WTC11 (cell line): ENCODE measurements at regions not wholly inside any gene's neighbourhood (a gene's known extent, or its start where the extent isn't known, plus 50 kb on each side); places are given as distances from the start of the nearest gene placed in this dataset.

Source experiments
- ATF3 ChIP-seq: sonication (generic); formaldehyde crosslinking; conservative IDR thresholded peaks from 2 replicates; pipeline ENCODE4 v1.8.1; 2022; ENCODE audit warnings: mild to moderate bottlenecking, missing genetic modification reagents
- ESRRA ChIP-seq: sonication (generic); formaldehyde crosslinking; IDR thresholded peaks from 2 replicates; pipeline ENCODE4 v1.8.1; 2022; ENCODE audit warnings: mild to moderate bottlenecking, missing genetic modification reagents, borderline replicate concordance
- HMGXB4 ChIP-seq: sonication (generic); formaldehyde crosslinking; IDR thresholded peaks from 2 replicates; pipeline ENCODE4 v1.8.1; 2023; ENCODE audit warnings: mild to moderate bottlenecking, moderate library complexity, missing genetic modification reagents
- NFATC4 ChIP-seq: fragments of 250-450 bp; sonication (Bioruptor Pico); IDR thresholded peaks from 2 replicates; pipeline ENCODE4 v1.9.0; 2021; ENCODE audit warnings: mild to moderate bottlenecking
- NFYB ChIP-seq: sonication (generic); formaldehyde crosslinking; conservative IDR thresholded peaks from 2 replicates; pipeline ENCODE4 v1.8.0; 2022; ENCODE audit warnings: low read depth, missing genetic modification reagents
- TCF7 ChIP-seq: sonication (generic); formaldehyde crosslinking; IDR thresholded peaks from 2 replicates; pipeline ENCODE4 v1.8.0; 2022; ENCODE audit warnings: mild to moderate bottlenecking, low read depth, missing genetic modification reagents, moderate library complexity
- TP53 ChIP-seq: sonication (generic); formaldehyde crosslinking; IDR thresholded peaks from 2 replicates; pipeline ENCODE4 v1.8.1; 2023; ENCODE audit warnings: mild to moderate bottlenecking, missing genetic modification reagents
- ZNF138 ChIP-seq: sonication (generic); formaldehyde crosslinking; conservative IDR thresholded peaks from 2 replicates; pipeline ENCODE4 v1.8.1; 2022; ENCODE audit warnings: mild to moderate bottlenecking, moderate library complexity, missing genetic modification reagents
- ZNF232 ChIP-seq: sonication (generic); formaldehyde crosslinking; IDR thresholded peaks from 2 replicates; pipeline ENCODE4 v1.8.0; 2022; ENCODE audit warnings: mild to moderate bottlenecking, missing genetic modification reagents
- ZNF281 ChIP-seq: sonication (generic); formaldehyde crosslinking; IDR thresholded peaks from 2 replicates; pipeline ENCODE4 v1.8.0; 2023; ENCODE audit warnings: mild to moderate bottlenecking, missing genetic modification reagents
- TF ChIP-seq, protein P1 (sequence below): sonication (generic); formaldehyde crosslinking; IDR thresholded peaks from 2 replicates; pipeline ENCODE4 v1.8.1; 2023; ENCODE audit warnings: mild to moderate bottlenecking, missing genetic modification reagents, moderate library complexity
- TF ChIP-seq, protein P2 (sequence below): fragments of 200-600 bp; IDR thresholded peaks from 2 replicates; pipeline ENCODE4 v1.8.0; 2022; ENCODE audit warnings: antibody characterized with exemption

GRCh38 chr2:168338803-168339437 is 91.5 kb upstream of the STK39 start:
- TF ChIP-seq ESRRA (CRISPR knock-in tag) = no peak
- TF ChIP-seq, protein P1, sequence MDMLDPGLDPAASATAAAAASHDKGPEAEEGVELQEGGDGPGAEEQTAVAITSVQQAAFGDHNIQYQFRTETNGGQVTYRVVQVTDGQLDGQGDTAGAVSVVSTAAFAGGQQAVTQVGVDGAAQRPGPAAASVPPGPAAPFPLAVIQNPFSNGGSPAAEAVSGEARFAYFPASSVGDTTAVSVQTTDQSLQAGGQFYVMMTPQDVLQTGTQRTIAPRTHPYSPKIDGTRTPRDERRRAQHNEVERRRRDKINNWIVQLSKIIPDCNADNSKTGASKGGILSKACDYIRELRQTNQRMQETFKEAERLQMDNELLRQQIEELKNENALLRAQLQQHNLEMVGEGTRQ (CRISPR knock-in tag) = no peak
- TF ChIP-seq, protein P2, sequence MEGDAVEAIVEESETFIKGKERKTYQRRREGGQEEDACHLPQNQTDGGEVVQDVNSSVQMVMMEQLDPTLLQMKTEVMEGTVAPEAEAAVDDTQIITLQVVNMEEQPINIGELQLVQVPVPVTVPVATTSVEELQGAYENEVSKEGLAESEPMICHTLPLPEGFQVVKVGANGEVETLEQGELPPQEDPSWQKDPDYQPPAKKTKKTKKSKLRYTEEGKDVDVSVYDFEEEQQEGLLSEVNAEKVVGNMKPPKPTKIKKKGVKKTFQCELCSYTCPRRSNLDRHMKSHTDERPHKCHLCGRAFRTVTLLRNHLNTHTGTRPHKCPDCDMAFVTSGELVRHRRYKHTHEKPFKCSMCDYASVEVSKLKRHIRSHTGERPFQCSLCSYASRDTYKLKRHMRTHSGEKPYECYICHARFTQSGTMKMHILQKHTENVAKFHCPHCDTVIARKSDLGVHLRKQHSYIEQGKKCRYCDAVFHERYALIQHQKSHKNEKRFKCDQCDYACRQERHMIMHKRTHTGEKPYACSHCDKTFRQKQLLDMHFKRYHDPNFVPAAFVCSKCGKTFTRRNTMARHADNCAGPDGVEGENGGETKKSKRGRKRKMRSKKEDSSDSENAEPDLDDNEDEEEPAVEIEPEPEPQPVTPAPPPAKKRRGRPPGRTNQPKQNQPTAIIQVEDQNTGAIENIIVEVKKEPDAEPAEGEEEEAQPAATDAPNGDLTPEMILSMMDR = no peak
- no peak for TF ChIP-seq NFYB
- TF ChIP-seq ZNF232 (CRISPR knock-in tag) = no peak
- TF ChIP-seq HMGXB4 (CRISPR knock-in tag) = no peak
- TF ChIP-seq ZNF281 (CRISPR knock-in tag) = no peak
- no peak for TF ChIP-seq NFATC4 (CRISPR knock-in tag)
- no peak for TF ChIP-seq ZNF138 (CRISPR knock-in tag)
- no peak for TF ChIP-seq TP53 (CRISPR knock-in tag)
- TF ChIP-seq ATF3 = no peak
- TF ChIP-seq TCF7 (CRISPR knock-in tag) = no peak
